ENCODE measurements at regions not wholly inside any gene's neighbourhood (a gene's known extent, or its start where the extent isn't known, plus 50 kb on each side); places are given as distances from the start of the nearest gene placed in this dataset.

DNA sequence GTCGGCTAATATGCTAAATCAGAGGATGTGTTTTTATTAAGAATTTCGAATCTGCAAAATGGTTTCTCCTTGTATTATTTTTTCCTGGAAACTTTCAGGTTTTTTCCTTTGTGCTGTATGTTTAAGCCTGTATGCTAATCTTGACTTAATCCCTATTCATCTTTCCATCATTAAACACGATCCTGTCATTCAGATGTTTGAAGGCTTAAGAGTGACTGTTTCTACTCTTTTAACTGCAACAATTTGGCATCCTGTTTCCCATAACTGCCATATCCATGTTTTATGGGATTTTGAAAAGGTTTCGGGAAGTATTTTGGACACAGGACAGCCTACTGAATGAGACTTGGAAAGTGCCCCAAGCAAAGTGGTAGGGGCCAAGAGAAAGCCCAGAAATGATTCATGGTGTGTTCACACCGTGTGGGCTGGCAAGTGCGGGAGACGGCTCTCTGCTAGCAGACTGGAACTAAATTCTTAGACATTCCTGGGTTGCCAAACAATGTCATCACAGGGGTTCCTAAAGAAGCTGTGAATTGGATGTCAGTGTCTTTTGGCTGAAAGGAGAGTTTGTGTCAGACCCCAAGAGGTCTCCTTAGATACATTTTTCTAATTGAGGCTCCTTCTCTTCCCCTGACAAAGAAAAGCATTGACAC lies 125.4 kb upstream of the ADAMTS16 start:
- DNase-seq (ENCODE audit: extremely low read depth, low read depth, low spot score), result no peak

DNA sequence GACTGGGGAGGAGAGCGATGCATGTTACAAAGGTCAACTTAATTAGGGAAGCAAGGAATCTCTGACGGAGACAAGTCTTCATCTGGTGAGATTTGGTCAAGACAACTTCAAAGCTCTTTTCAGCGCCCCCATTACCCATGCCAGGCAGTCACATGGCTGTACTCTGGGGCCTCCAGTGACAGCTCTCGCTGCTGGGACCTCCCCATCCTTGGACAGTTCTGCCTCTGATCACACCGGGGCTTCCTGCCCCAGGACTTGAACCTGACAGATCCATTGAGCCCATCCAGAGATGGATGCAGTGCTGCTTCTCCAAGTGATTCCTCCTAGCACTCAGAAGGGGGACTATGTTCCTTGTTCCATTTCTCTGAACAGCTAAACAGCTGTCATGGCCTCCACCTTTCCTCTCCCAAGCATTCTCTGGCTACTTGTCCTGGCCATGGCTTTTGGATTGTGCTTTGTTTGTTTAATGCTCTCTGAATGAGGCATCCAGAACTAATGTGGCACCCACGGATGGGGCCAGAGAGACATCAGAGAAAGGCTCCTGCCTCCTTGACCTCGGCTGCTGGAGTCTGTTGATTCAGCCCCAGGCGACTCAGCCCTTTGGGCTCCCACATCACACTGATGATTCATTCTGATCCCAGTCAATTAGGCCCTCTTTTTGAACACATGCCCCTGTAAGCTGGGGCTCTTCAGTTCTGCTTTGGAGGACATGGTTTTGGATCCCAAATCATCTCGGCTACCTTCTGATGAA lies 122.1 kb upstream of the ADAMTS16 start:
- no peak for DNase-seq (ENCODE audit: extremely low read depth, low read depth, low spot score)

- no peak for DNase-seq (ENCODE audit: extremely low read depth, low read depth, low spot score)
Observed at GRCh38 chr5:5018578-5018970, 121.6 kb upstream of the ADAMTS16 start.

DNA sequence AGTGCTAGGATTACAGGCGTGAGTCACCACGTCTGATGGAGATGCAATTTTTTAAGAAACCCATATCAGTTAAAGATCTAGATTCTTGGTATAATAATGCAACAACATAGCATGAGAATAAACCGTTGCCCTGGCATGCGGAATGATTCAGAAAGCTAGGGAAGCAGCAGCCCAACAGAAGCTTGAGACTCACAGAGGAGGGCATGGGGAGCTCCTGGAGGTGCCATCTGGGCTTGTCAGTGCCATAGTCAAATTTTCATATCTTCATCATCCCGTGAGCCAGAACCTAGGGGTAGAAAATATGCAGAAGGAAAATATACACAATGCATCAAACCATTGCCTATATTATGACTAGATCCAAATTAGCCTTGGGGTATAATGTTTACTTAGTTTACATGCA lies 118.7 kb upstream of the ADAMTS16 start:
- no peak for DNase-seq (ENCODE audit: extremely low read depth, low read depth, low spot score)

DNA sequence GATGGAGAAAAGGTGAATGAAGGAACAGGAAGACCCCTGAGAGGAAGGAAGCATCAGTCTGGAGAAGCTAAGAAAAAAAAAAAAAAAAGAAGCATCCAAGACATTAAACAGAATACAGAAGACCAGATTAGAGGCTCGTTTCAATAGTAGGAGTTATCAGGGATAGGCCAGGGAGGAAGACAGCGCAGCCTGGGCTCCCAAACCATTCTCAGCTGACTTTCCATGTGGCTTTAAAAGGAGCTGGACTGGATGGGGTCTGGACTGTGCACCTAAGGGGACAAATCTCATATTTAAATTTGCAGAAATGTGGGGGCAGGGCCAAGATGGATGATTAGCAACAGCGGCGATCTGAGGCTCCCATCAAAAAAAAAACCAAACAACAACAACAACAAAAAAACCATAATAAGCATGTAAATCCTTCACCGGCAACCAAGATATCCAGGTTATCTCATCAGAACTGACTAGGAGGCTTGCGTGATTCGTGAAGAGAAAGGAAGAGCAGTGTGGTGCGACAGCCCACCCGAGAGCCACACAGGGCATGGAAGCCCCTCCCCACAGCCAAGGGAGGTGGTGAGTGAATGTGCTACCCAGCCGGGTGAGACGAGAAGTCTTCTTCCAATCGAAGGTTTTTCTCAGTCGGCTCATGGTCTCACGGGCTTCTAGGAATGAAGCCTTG lies 114.9 kb upstream of the ADAMTS16 start:
- DNase-seq (ENCODE audit: extremely low read depth, low read depth, low spot score), result no peak

DNA sequence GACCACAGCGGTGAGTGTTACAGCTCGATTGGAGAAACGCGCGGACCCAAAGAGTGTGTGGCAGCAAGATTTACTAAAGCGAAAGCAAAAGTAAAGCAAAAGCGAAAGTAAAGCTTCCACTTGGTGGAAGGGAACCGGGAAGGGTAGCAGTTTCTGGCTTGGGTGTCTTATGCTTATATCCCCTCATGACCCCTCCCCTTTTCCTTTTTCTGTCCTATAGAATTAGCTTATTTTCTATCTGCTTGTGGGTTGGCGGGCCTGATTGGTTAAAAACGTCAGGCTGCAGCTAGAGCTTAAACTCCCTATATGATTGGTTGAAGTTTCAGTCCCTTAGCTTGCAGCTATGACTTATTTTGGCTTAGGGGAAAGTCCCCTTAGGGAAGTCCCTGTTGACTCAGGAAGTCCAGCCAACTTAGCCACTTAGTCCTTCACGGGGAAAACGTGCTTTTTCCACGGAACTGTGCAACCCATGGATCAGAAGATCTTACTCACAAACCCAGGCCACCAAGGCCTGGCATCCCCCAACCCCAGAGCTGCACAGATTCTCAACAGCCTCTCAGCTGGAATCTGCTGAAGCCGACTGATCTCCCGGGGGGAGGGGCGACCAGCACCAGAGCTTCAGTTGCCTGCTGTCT lies 114.2 kb upstream of the ADAMTS16 start:
- DNase-seq (ENCODE audit: extremely low read depth, low read depth, low spot score), result no peak

DNA sequence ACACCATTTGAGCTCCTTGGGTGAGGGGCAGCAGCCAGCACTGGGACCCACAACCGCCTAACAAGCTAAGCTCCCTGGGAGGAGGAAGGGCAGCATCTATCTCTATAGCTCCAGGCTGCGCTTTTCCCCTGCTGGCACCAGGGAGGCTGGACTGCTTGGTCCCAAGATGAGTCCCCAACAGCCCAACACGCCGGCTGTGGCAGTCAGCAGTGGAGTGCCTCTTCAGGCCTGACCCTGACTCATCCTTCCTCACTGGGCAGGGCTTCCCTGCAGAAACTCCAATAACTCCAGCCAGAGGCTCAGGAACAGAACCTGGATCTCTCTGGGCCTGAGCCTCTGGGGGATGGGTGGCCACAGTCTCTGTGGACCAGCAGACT lies 113.7 kb upstream of the ADAMTS16 start:
- DNase-seq (ENCODE audit: extremely low read depth, low read depth, low spot score), result no peak

DNA sequence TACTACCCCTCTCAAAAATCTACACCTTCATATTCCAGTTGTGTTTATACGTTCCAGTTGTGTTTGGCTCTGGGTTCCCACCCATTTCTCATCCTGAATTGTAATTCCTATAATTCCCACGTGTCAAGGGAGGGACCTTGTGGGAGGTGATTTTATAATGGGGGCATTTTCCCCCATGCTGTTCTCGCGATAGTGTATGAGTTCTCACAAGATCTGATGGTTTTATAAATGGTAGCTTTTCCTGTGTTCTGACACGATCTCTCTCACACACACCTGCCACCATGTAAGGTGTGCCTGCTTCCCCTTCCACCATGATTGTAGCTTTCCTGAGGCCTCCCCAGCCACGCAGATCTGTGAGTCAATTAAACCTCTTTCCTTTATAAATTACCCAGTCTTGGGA lies 108.5 kb upstream of the ADAMTS16 start:
- no peak for DNase-seq (ENCODE audit: extremely low read depth, low read depth, low spot score)

- DNase-seq (ENCODE audit: extremely low read depth, low read depth, low spot score), result no peak
Observed at GRCh38 chr5:5037674-5038073, 102.5 kb upstream of the ADAMTS16 start.

DNA sequence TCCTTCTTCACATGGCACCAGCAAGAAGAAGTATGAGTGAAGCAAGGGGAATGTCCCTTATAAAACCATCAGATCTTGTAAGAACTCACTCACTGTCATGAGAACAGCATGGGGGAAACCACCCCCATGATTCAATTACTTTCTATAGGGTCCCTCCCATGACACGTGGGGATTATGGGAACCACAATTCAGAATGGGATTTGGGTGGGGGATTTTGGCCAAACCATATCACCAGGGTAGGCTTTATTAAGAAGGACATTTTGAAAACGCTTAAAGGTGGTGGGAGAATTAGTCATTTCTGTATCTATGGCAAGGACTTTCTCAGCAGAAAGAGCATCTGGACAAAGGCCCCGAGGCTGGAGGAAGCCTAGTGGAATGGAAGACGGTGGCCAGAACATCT lies 100.2 kb upstream of the ADAMTS16 start:
- DNase-seq (ENCODE audit: extremely low read depth, low read depth, low spot score), result no peak

GRCh38 chr5:5040712-5041111 lies 99.4 kb upstream of the ADAMTS16 start:
- DNase-seq (ENCODE audit: extremely low read depth, low read depth, low spot score), result no peak

GRCh38 chr5:5042806-5043205 lies 97.3 kb upstream of the ADAMTS16 start:
- no peak for DNase-seq (ENCODE audit: extremely low read depth, low read depth, low spot score)

- no peak for DNase-seq (ENCODE audit: extremely low read depth, low read depth, low spot score)
Observed at GRCh38 chr5:5043346-5043745, 96.8 kb upstream of the ADAMTS16 start.

- no peak for DNase-seq (ENCODE audit: extremely low read depth, low read depth, low spot score)
Observed at GRCh38 chr5:5044247-5044840, 95.8 kb upstream of the ADAMTS16 start.

GRCh38 chr5:5046680-5047502 lies 93.2 kb upstream of the ADAMTS16 start:
- no peak for DNase-seq (ENCODE audit: extremely low read depth, low read depth, low spot score)

DNA sequence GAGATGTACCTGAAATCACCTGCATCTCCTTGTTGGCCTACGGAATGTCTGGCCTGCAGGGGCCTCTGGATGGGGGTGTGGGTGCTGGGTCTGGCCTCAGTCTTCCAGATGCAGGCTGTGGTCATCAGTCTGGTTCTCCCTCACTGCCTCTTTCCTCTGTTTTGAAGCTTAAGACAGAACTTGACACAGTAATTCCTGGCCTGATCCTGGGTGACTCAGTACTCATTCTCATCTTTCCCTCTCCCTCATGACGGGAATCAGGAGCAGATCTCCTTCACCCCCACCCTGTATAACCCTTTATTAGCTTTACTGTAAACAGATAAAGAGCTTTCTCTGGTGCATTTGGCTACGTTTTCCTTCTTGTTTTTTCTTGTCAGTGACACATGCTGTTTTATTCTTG lies 89.3 kb upstream of the ADAMTS16 start:
- no peak for DNase-seq (ENCODE audit: extremely low read depth, low read depth, low spot score)

- no peak for DNase-seq (ENCODE audit: extremely low read depth, low read depth, low spot score)
Observed at GRCh38 chr5:5055712-5056111, 84.4 kb upstream of the ADAMTS16 start.

GRCh38 chr5:5061836-5062235 lies 78.3 kb upstream of the ADAMTS16 start:
- no peak for DNase-seq (ENCODE audit: extremely low read depth, low read depth, low spot score)

GRCh38 chr5:5062525-5063302 lies 77.4 kb upstream of the ADAMTS16 start:
- no peak for DNase-seq (ENCODE audit: extremely low read depth, low read depth, low spot score)

- DNase-seq (ENCODE audit: extremely low read depth, low read depth, low spot score), result no peak
Observed at GRCh38 chr5:5063533-5063953, 76.6 kb upstream of the ADAMTS16 start.
